DND-41 (cell line): ENCODE measurements at regions not wholly inside any gene's neighbourhood (a gene's known extent, or its start where the extent isn't known, plus 50 kb on each side); places are given as distances from the start of the nearest gene placed in this dataset.

Source experiments
- ATAC-seq: fragments of 200-7000 bp; cut with Tn5 transposase; 3 replicates; pipeline ENCODE4 v1.9.1; 2021; ENCODE audit warnings: low read depth; ENCODE audit not compliant: insufficient read depth
- DNase-seq: peaks from one replicate; pipeline ENCODE4 v3.0.0-alpha.2; 2020
- H2AFZ ChIP-seq: 2 replicates; pipeline ENCODE4 v1.6.0; 2012; ENCODE audit warnings: low read depth, low read length
- H3K27ac ChIP-seq: 2 replicates; pipeline ENCODE4 v1.5.1; 2012; ENCODE audit warnings: low read length, inconsistent platforms
- H3K27me3 ChIP-seq: fragments of 200-600 bp; sonication (generic); 2 replicates; pipeline ENCODE4 v1.6.0; 2012; ENCODE audit warnings: low read length, mild to moderate bottlenecking, inconsistent platforms; ENCODE audit not compliant: insufficient read depth, poor library complexity
- H3K36me3 ChIP-seq: 2 replicates; pipeline ENCODE4 v1.5.1; 2012; ENCODE audit warnings: low read length, inconsistent platforms; ENCODE audit not compliant: insufficient read depth
- H3K4me1 ChIP-seq: 2 replicates; pipeline ENCODE4 v1.5.1; 2012; ENCODE audit warnings: mild to moderate bottlenecking, low read length; ENCODE audit not compliant: insufficient read depth
- H3K4me2 ChIP-seq: 2 replicates; pipeline ENCODE4 v1.6.0; 2012; ENCODE audit warnings: mild to moderate bottlenecking, moderate library complexity, low read length, inconsistent platforms; ENCODE audit not compliant: insufficient read depth
- H3K4me3 ChIP-seq, 2 experiments: fragments of 200-600 bp in 1 of 2; shearing (Covaris generic) in 1 of 2; 2 replicates each; pipeline ENCODE4 v1.5.1; 2012 to 2016; ENCODE audit warnings: inconsistent platforms in 2 of 2, low read length in 2 of 2, mild to moderate bottlenecking in 2 of 2, low read depth in 1 of 2, moderate library complexity in 1 of 2
- H3K79me2 ChIP-seq: 2 replicates; pipeline ENCODE4 v1.6.0; 2012; ENCODE audit warnings: low read length, inconsistent platforms; ENCODE audit not compliant: insufficient read depth
- H3K9ac ChIP-seq: 2 replicates; pipeline ENCODE4 v1.6.0; 2012; ENCODE audit warnings: low read depth, mild to moderate bottlenecking, inconsistent platforms, low read length, moderate library complexity
- H3K9me3 ChIP-seq: 2 replicates; pipeline ENCODE4 v1.5.1; 2012; ENCODE audit warnings: low read length, moderate library complexity, mild to moderate bottlenecking, inconsistent platforms; ENCODE audit not compliant: insufficient read depth, severe bottlenecking
- H4K20me1 ChIP-seq: 2 replicates; pipeline ENCODE4 v1.6.0; 2012; ENCODE audit warnings: low read length; ENCODE audit not compliant: insufficient read depth
- EZH2 ChIP-seq: IDR thresholded peaks from 3 replicates; pipeline ENCODE4 v1.6.1; 2012; ENCODE audit warnings: borderline replicate concordance, low read depth, mild to moderate bottlenecking, moderate library complexity, low read length, inconsistent platforms; ENCODE audit not compliant: severe bottlenecking
- TF ChIP-seq, protein P1 (sequence below): IDR thresholded peaks from 2 replicates; pipeline ENCODE4 v1.5.1; 2012; ENCODE audit warnings: borderline replicate concordance, low read length, moderate library complexity, mild to moderate bottlenecking; ENCODE audit not compliant: poor library complexity, severe bottlenecking; ENCODE audit errors: extremely low read depth

DNA sequence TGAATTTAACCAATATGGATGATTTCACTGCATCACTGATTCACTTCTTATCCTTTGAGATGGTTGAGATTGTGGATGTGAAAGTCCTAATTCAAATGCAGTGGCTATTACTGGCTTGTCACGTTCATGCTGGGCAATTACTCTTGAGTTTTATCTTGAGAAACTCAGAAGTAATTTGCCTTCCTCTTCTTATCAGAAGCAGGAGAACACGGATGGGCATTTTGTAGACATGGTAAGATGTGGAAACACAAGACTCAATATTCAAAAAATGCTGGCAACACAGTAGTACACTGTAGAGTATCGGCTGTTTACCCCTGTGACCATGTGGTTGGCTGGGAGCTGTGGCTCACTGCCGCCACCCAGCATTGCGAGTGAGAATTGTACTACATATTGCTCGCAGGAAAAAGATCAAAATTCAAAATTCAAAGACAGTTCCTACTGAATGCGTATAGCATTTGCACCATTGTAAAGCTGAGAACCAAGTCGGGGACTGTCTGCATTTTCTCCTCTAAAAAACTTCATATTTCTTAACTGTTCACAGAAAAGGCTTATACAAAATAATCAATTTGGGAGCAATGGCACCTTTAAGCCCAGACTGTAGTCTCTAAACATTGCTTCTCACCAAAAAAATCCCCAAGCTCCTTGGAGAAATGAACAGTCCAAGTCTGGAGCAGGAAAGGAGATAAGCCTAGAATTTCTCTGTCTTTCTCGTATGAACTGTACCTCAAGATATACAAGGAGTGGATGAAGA lies 61.9 kb upstream of the ELOVL5 start:
- H3K4me3 ChIP-seq: no peak overlapping the region
- DNase-seq: peak; percentile 60
- H4K20me1 ChIP-seq: no peaks in the 10 kb centered on the region
- H2AFZ ChIP-seq: no peak overlapping the region
- TF ChIP-seq EZH2: no peak
- TF ChIP-seq, protein P1, sequence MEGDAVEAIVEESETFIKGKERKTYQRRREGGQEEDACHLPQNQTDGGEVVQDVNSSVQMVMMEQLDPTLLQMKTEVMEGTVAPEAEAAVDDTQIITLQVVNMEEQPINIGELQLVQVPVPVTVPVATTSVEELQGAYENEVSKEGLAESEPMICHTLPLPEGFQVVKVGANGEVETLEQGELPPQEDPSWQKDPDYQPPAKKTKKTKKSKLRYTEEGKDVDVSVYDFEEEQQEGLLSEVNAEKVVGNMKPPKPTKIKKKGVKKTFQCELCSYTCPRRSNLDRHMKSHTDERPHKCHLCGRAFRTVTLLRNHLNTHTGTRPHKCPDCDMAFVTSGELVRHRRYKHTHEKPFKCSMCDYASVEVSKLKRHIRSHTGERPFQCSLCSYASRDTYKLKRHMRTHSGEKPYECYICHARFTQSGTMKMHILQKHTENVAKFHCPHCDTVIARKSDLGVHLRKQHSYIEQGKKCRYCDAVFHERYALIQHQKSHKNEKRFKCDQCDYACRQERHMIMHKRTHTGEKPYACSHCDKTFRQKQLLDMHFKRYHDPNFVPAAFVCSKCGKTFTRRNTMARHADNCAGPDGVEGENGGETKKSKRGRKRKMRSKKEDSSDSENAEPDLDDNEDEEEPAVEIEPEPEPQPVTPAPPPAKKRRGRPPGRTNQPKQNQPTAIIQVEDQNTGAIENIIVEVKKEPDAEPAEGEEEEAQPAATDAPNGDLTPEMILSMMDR: peak; percentile 75
- no peaks in the 10 kb centered on the region for H3K36me3 ChIP-seq
- H3K4me1 ChIP-seq: peaks cover 6% of the 10 kb centered on the region
- no peaks in the 10 kb centered on the region for H3K79me2 ChIP-seq
- H3K9ac ChIP-seq: no peak overlapping the region
- no peak overlapping the region for H3K27ac ChIP-seq
- no peaks in the 10 kb centered on the region for H3K27me3 ChIP-seq
- H3K4me2 ChIP-seq: no peak overlapping the region
- peak; percentile 96 for ATAC-seq
- no peaks in the 10 kb centered on the region for H3K9me3 ChIP-seq

DNA sequence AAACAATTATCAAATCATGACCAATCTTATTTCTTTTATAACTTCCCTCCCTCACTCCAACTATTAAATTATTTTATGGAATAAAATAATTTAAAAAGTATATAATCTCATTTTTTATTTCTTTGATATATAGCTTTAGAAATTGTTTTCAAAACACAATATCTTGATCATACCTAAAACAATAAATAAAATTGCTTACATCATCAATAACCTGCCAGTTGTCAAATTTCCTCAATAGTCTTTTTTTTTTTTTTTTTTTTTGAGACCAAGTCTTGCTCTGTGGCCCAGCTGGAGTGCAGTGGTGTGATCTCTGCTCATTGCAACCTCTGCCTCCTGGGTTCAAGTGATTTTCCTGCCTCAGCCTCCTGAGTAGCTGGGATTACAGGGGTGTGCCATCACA lies 60.1 kb upstream of the ELOVL5 start:
- Histone ChIP-seq H4K20me1 (no peaks in the 10 kb centered on the region), H3K79me2 (no peaks in the 10 kb centered on the region), H3K9ac (no peak overlapping the region), H3K4me1 (peaks cover 6% of the 10 kb centered on the region), H3K4me2 (no peak overlapping the region), H2AFZ (no peak overlapping the region), H3K9me3 (no peaks in the 10 kb centered on the region), H3K27me3 (no peaks in the 10 kb centered on the region), H3K27ac (no peak overlapping the region), H3K4me3 (no peak overlapping the region), H3K36me3 (no peaks in the 10 kb centered on the region)
- DNase-seq: no peak
- ATAC-seq: no peak
- no peak for TF ChIP-seq EZH2
- TF ChIP-seq, protein P1: no peak

DNA sequence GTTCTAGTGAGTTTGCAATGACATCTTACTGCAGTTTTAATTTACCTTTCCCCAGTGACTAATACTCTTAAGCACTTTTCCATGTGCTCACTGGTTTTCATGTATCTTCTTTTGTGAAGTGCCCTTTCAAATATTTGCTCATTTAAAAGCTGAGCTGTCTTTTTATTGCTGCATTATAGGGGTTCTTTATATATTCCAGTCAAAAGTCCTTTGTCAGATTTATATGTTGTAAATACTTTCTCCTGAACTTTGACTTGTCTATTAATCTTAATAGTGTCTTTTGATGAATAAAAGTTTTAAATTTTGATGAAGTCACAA lies 50.2 kb upstream of the ELOVL5 start:
- H3K4me2 ChIP-seq: no peak overlapping the region

More for the DNA sequence above, 50.2 kb upstream of the ELOVL5 start:
- H2AFZ ChIP-seq: no peak overlapping the region
- no peak overlapping the region for H3K27ac ChIP-seq
- H4K20me1 ChIP-seq: no peaks in the 10 kb centered on the region
- TF ChIP-seq, protein P1: no peak
- no peak for TF ChIP-seq EZH2
- no peaks in the 10 kb centered on the region for H3K36me3 ChIP-seq
- no peaks in the 10 kb centered on the region for H3K79me2 ChIP-seq
- H3K4me3 ChIP-seq: no peak overlapping the region
- ATAC-seq: no peak
- no peak for DNase-seq
- H3K9ac ChIP-seq: no peak overlapping the region
- H3K9me3 ChIP-seq: no peaks in the 10 kb centered on the region
- no peaks in the 10 kb centered on the region for H3K27me3 ChIP-seq
- no peaks in the 10 kb centered on the region for H3K4me1 ChIP-seq
